GM19025 (cell line): ENCODE measurements at regions not wholly inside any gene's neighbourhood (a gene's known extent, or its start where the extent isn't known, plus 50 kb on each side); places are given as distances from the start of the nearest gene placed in this dataset.

Experiments
- ATAC-seq: cut with Tn5 transposase; IDR thresholded peaks from one replicate; pipeline ENCODE4 v1.9.1; 2021; ENCODE audit warnings: mild to moderate bottlenecking, low read depth, moderate library complexity; ENCODE audit not compliant: unreplicated experiment

- no peak for ATAC-seq
Observed at GRCh38 chr2:207285473-207285815, 119.7 kb upstream of the KLF7 start.

- ATAC-seq = no peak
Observed at GRCh38 chr2:207286106-207286505, 120.4 kb upstream of the KLF7 start.

GRCh38 chr2:207288628-207289027 lies 122.9 kb upstream of the KLF7 start:
- ATAC-seq = peak; percentile 68

- ATAC-seq = no peak
Observed at GRCh38 chr2:207289295-207290018, 123.7 kb upstream of the KLF7 start.

GRCh38 chr2:207290833-207291624 lies 125.3 kb upstream of the KLF7 start:
- no peak for ATAC-seq

GRCh38 chr2:207291625-207292252 lies 126.0 kb upstream of the KLF7 start:
- no peak for ATAC-seq

- no peak for ATAC-seq
Observed at GRCh38 chr2:207296265-207296948, 130.7 kb upstream of the KLF7 start.

- no peak for ATAC-seq
Observed at GRCh38 chr2:207300817-207301216, 135.1 kb upstream of the KLF7 start.

- no peak for ATAC-seq
Observed at GRCh38 chr2:207304761-207305160, 139.0 kb upstream of the KLF7 start.

- ATAC-seq = no peak
Observed at GRCh38 chr2:207308519-207309224, 142.9 kb upstream of the KLF7 start.

- peak; percentile 90 for ATAC-seq
Observed at GRCh38 chr2:207311316-207312005, 145.7 kb upstream of the KLF7 start.

GRCh38 chr2:207312006-207312356 lies 146.2 kb upstream of the KLF7 start:
- ATAC-seq = no peak

- no peak for ATAC-seq
Observed at GRCh38 chr2:207313947-207314346, 148.2 kb upstream of the KLF7 start.

GRCh38 chr2:207315131-207315530 lies 149.4 kb upstream of the KLF7 start:
- no peak for ATAC-seq

GRCh38 chr2:207316484-207316883 lies 150.7 kb upstream of the KLF7 start:
- ATAC-seq = no peak

- no peak for ATAC-seq
Observed at GRCh38 chr2:207316906-207317305, 151.2 kb upstream of the KLF7 start.

- ATAC-seq = no peak
Observed at GRCh38 chr2:207317378-207317984, 151.7 kb upstream of the KLF7 start.

GRCh38 chr2:207318181-207318628 lies 152.5 kb upstream of the KLF7 start:
- no peak for ATAC-seq

GRCh38 chr2:207319316-207319715 lies 153.6 kb upstream of the KLF7 start:
- no peak for ATAC-seq
